Pancreas (tissue), 10 donors: ENCODE measurements at regions not wholly inside any gene's neighbourhood (a gene's known extent, or its start where the extent isn't known, plus 50 kb on each side); places are given as distances from the start of the nearest gene placed in this dataset.
"Not testable (repeated sequence)": the region's sequence is repeated elsewhere in the genome, so short reads cannot be mapped to it uniquely, and the experiment has no call there.

ENCODE experiments used
- ATAC-seq, 4 donors: fragments of 200-7000 bp; cut with Tn5 transposase; one replicate each; pipeline versions ENCODE4 v1.8.0 to v1.9.1; 2020; ENCODE audit warnings: mild to moderate bottlenecking in 4 of 4, moderate library complexity in 4 of 4
- DNase-seq, 6 donors: peaks; one replicate each; pipeline ENCODE4 v3.0.0-alpha.2; 2020
- FAIRE-seq: peaks from 2 replicates; lab custom pipeline; 2012; peaks lifted over from hg19 to GRCh38; lab: Jason Lieb, UNC
- H3K27ac ChIP-seq, 4 donors: fragments of 200-600 bp; sonication (generic); 1 replicate in 3 of 4; 2 replicates in 1 of 4; pipeline versions ENCODE4 v1.5.0 to v1.8.0; 2020
- H3K27me3 ChIP-seq, 4 donors: fragments of 200-600 bp; one replicate each; pipeline ENCODE4 v1.8.0; 2021
- H3K36me3 ChIP-seq, 3 donors: fragments of 200-600 bp; sonication (generic) in 1 of 3; one replicate each; pipeline versions ENCODE4 v1.5.0 to v1.8.0; 2020 to 2021
- H3K4me1 ChIP-seq, 3 donors: fragments of 200-600 bp; one replicate each; pipeline ENCODE4 v1.8.0; 2021
- H3K4me3 ChIP-seq, 4 donors: fragments of 200-600 bp; sonication (generic) in 2 of 4; one replicate each; pipeline versions ENCODE4 v1.5.0 to v1.8.0; 2020 to 2021
- H3K9me3 ChIP-seq, 4 donors: fragments of 200-600 bp; one replicate each; pipeline ENCODE4 v1.8.0; 2021
- WGBS, 2 donors: extraction: QIAGEN DNeasy Blood & Tissue Kit; methylation state at CpG; one replicate each; pipeline ENCODE4 v1.1.7; 2013; 5-methylcytosine and 5-hydroxymethylcytosine counted together
- intact Hi-C, 3 donors: fragments of 100-400 bp; cut with DNase I; formaldehyde crosslinking; loops; one replicate each; pipeline versions ENCODE4 v1.11.1 to v1.14.2; 2022
- donor health status: healthy with polysubstance abuse.
- donor health status: DM: no; HTN: no; CAD: no; lungs with moderate emphysema.
- donor health status: DM: no; HTN: no; CAD: no.
- donor health status: control.
- donor health status: control.
- donor health status: Bipolar disorder and iron deficiency.
- donor health status: DM: yes; HTN: yes; CAD: no.
- donor health status: DM: no; HTN: no; CAD: no.
- donor health status: DM: no; HTN: no; CAD: no.
- donor health status: DM: yes; HTN: yes; CAD: no.

DNA sequence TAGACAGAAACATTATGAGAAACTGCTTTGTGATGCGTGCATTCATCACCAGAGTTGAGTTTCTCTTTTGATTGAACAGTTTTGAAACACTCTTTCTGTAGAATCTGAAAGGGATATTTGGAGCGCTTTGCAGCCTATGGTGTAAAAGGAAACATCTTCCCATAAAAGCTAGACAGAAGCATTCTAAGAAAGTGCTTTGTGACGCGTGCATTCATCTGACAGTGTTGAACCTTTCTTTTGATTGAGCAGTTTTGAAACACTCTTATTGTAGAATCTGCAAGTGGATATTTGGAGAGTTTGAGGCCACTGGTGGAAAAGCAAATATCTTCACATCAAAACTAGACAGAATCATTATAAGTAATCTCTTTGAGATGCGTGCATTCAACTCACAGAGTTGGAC is 3131.6 kb downstream of the TUBA3C start:
- DNase-seq: peak in 1 of 6 donors; percentile 2
- ATAC-seq, H3K36me3 ChIP-seq, H3K9me3 ChIP-seq, H3K4me1 ChIP-seq, H3K27me3 ChIP-seq, H3K27ac ChIP-seq, intact Hi-C loops, FAIRE-seq, H3K4me3 ChIP-seq: not testable (repeated sequence)
- 61 to 66% methylated on average over 3 of the region's 5 CpGs for WGBS, 2 donors

DNA sequence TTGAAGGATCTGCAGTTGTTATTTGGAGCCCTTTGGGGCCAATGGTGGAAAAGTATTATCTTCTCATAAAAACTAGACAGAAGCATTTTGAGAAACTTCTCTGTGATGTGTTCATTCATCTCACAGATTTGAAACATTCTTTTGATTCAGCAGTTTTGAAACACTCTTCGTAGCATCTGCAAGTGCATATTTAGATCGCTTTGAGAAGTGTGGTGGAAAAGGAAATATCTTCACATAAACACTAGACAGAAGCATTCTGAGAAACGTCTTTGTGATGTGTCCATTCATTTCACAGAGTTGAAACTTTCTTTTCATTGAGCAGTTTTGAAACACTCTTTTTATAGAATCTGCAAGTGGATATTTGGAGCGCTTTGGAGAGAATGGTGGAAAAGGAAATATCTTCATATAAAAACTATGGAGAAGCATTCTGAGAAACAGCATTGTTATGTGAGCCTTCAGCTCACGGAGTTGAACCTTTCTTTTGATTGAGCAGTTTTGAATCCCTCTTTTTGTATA is 3164.1 kb downstream of the TUBA3C start:
- H3K36me3 ChIP-seq, intact Hi-C loops, ATAC-seq, H3K27ac ChIP-seq, DNase-seq, H3K4me3 ChIP-seq, FAIRE-seq, H3K27me3 ChIP-seq, H3K4me1 ChIP-seq, H3K9me3 ChIP-seq: not testable (repeated sequence)
- 31 to 38% methylated on average over 5 of the region's 5 CpGs for WGBS, 2 donors

DNA sequence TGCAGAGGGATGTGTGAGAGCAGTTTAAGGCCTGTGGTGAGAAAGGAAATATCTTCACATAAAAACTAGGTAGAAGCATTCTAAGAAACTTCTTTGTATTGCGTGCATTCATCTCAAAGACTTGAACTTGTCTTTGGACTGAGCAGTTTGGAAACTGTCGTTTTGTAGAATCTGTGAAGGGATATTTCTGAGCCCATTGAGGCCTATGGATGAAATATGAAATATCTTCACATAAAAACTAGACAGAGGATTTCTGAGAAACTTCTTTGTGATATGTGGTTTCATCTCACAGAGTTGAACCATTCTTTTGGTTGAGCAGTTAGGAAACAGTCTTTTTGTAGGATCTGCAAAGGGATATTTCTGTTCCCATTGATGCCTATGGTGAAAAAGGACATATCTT is 3173.4 kb downstream of the TUBA3C start:
- H3K36me3 ChIP-seq, DNase-seq, ATAC-seq, FAIRE-seq, H3K4me1 ChIP-seq, H3K9me3 ChIP-seq, H3K27ac ChIP-seq, H3K27me3 ChIP-seq, intact Hi-C loops, H3K4me3 ChIP-seq: not testable (repeated sequence)
- 9 to 17% methylated on average over 2 of the region's 2 CpGs for WGBS, 2 donors
